Neural cell (in vitro differentiated cells): ENCODE measurements at regions not wholly inside any gene's neighbourhood (a gene's known extent, or its start where the extent isn't known, plus 50 kb on each side); places are given as distances from the start of the nearest gene placed in this dataset.

Source experiments
- H2AFZ ChIP-seq: fragments of 200-600, 300-800 bp; sonication (generic), shearing (Covaris generic); 2 replicates; pipeline ENCODE4 v1.6.0; 2014; ENCODE audit warnings: low read depth, mild to moderate bottlenecking, antibody characterized with exemption, low read length, moderate library complexity
- H3F3A ChIP-seq: fragments of 200-600 bp; shearing (Covaris generic); 2 replicates; pipeline ENCODE4 v1.6.1; 2016; ENCODE audit warnings: mild to moderate bottlenecking, moderate library complexity, mixed read lengths, antibody characterized with exemption, low read length; ENCODE audit not compliant: insufficient read depth, poor library complexity, severe bottlenecking
- H3K27ac ChIP-seq: fragments of 200-600, 300-800 bp; sonication (generic), shearing (Covaris generic); 2 replicates; pipeline ENCODE4 v1.5.1; 2014; ENCODE audit warnings: mild to moderate bottlenecking, low read length, moderate library complexity
- H3K27me3 ChIP-seq: fragments of 300-800, 200-600 bp; sonication (generic), shearing (Covaris generic); 2 replicates; pipeline ENCODE4 v1.6.0; 2014; ENCODE audit warnings: mild to moderate bottlenecking, low read depth, low read length, moderate library complexity; ENCODE audit not compliant: insufficient read depth
- H3K36me3 ChIP-seq: fragments of 300-800, 200-600 bp; sonication (generic), shearing (Covaris generic); 2 replicates; pipeline ENCODE4 v1.5.1; 2014; ENCODE audit warnings: mild to moderate bottlenecking, antibody characterized with exemption, low read length, moderate library complexity; ENCODE audit not compliant: insufficient read depth
- H3K4me2 ChIP-seq: fragments of 300-800, 200-600 bp; sonication (generic), shearing (Covaris generic); 2 replicates; pipeline ENCODE4 v1.6.0; 2014; ENCODE audit warnings: mild to moderate bottlenecking, low read length
- H3K4me3 ChIP-seq: fragments of 300-800, 200-600 bp; sonication (generic), shearing (Covaris generic); 2 replicates; pipeline ENCODE4 v1.5.1; 2014; ENCODE audit warnings: mild to moderate bottlenecking, low read length, moderate library complexity
- H3K79me2 ChIP-seq: fragments of 200-600 bp; shearing (Covaris generic); replicated peaks from 2 replicates; pipeline ENCODE4 v1.6.0; 2014; ENCODE audit warnings: mild to moderate bottlenecking, low read length, moderate library complexity; ENCODE audit not compliant: insufficient read depth
- H3K9ac ChIP-seq: fragments of 300-800, 200-600 bp; sonication (generic), shearing (Covaris generic); 2 replicates; pipeline ENCODE4 v1.6.1; 2016; ENCODE audit warnings: mild to moderate bottlenecking, low read length, mixed read lengths
- H3K9me2 ChIP-seq: fragments of 200-600 bp; shearing (Covaris generic); 2 replicates; pipeline ENCODE4 v1.6.1; 2016; ENCODE audit warnings: mild to moderate bottlenecking, low read length, mixed read lengths; ENCODE audit not compliant: insufficient read depth
- H3K9me3 ChIP-seq: fragments of 200-600, 300-800 bp; sonication (generic), shearing (Covaris generic); 2 replicates; pipeline ENCODE4 v1.6.1; 2016; ENCODE audit warnings: mild to moderate bottlenecking, mixed run types, low read length, moderate library complexity, mixed read lengths
- H4K20me1 ChIP-seq: fragments of 200-600 bp; shearing (Covaris generic); 2 replicates; pipeline ENCODE4 v1.6.1; 2016; ENCODE audit warnings: mild to moderate bottlenecking, mixed run types; ENCODE audit not compliant: insufficient read depth
- EP300 ChIP-seq: fragments of 450-650 bp; conservative IDR thresholded peaks from 2 replicates; pipeline ENCODE4 v1.6.1; 2014; ENCODE audit warnings: antibody characterized with exemption, mild to moderate bottlenecking, moderate library complexity; ENCODE audit not compliant: poor library complexity, severe bottlenecking
- EZH2 ChIP-seq: fragments of 200-600, 300-800 bp; shearing (Covaris generic), sonication (generic); IDR thresholded peaks from 2 replicates; pipeline ENCODE4 v1.6.1; 2014; ENCODE audit warnings: antibody characterized with exemption, low read length, borderline replicate concordance, mild to moderate bottlenecking; ENCODE audit not compliant: insufficient read depth, poor library complexity, severe bottlenecking
- MXI1 ChIP-seq: fragments of 450-650 bp; conservative IDR thresholded peaks from 2 replicates; pipeline ENCODE4 v1.6.1; 2014; ENCODE audit warnings: antibody characterized with exemption, mild to moderate bottlenecking; ENCODE audit not compliant: poor library complexity, severe bottlenecking
- POLR2AphosphoS5 ChIP-seq: IDR thresholded peaks from 2 replicates; pipeline ENCODE4 v1.6.1; 2012
- RAD21 ChIP-seq: fragments of 450-650 bp; conservative IDR thresholded peaks from 2 replicates; pipeline ENCODE4 v1.6.1; 2014; ENCODE audit warnings: antibody characterized with exemption, mild to moderate bottlenecking, moderate library complexity
- SMC3 ChIP-seq: fragments of 450-650 bp; conservative IDR thresholded peaks from 2 replicates; pipeline ENCODE4 v1.6.1; 2014; ENCODE audit warnings: antibody characterized with exemption, mild to moderate bottlenecking, moderate library complexity; ENCODE audit not compliant: poor library complexity
- TAF1 ChIP-seq: IDR thresholded peaks from 2 replicates; pipeline ENCODE4 v1.6.1; 2012; ENCODE audit warnings: low read depth
- TF ChIP-seq, protein P1 (sequence below): IDR thresholded peaks from 2 replicates; pipeline ENCODE4 v1.6.1; 2012; ENCODE audit warnings: borderline replicate concordance
- TF ChIP-seq, protein P2 (sequence below): fragments of 450-650 bp; IDR thresholded peaks from 2 replicates; pipeline ENCODE4 v1.5.1; 2014; ENCODE audit warnings: antibody characterized with exemption, mild to moderate bottlenecking, moderate library complexity; ENCODE audit not compliant: poor library complexity, severe bottlenecking

DNA sequence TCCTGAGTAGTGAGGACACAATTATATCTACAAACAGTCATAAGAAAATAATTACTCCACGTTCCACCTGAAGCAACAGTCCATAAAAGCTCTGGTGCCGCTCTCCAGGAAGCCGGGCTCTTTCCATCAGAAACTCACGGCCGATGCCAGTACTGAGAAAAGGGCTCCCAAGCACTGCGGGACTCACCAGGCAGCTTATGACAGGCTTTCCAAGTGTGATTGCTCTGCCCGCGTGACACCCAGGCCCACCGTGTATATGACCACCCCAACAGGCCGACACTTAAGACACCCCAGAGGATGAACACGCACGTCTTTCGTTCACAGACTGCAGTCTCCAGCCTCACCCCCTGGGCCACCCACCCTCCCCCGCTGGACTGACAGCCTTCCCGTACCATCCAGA lies 199.0 kb downstream of the UQCRFS1 start:
- Histone ChIP-seq H3K9me3 (no peaks in the 10 kb centered on the region), H3K9me2 (no peaks in the 10 kb centered on the region), H3K9ac (no peak overlapping the region), H3K4me3 (no peak overlapping the region), H3K4me2 (no peak overlapping the region), H4K20me1 (no peaks in the 10 kb centered on the region), H3K27me3 (no peaks in the 10 kb centered on the region), H3K79me2 (no peaks in the 10 kb centered on the region), H2AFZ (no peak overlapping the region), H3K36me3 (no peaks in the 10 kb centered on the region), H3F3A (no peaks in the 10 kb centered on the region), H3K27ac (no peak overlapping the region)
- TF ChIP-seq, protein P1, sequence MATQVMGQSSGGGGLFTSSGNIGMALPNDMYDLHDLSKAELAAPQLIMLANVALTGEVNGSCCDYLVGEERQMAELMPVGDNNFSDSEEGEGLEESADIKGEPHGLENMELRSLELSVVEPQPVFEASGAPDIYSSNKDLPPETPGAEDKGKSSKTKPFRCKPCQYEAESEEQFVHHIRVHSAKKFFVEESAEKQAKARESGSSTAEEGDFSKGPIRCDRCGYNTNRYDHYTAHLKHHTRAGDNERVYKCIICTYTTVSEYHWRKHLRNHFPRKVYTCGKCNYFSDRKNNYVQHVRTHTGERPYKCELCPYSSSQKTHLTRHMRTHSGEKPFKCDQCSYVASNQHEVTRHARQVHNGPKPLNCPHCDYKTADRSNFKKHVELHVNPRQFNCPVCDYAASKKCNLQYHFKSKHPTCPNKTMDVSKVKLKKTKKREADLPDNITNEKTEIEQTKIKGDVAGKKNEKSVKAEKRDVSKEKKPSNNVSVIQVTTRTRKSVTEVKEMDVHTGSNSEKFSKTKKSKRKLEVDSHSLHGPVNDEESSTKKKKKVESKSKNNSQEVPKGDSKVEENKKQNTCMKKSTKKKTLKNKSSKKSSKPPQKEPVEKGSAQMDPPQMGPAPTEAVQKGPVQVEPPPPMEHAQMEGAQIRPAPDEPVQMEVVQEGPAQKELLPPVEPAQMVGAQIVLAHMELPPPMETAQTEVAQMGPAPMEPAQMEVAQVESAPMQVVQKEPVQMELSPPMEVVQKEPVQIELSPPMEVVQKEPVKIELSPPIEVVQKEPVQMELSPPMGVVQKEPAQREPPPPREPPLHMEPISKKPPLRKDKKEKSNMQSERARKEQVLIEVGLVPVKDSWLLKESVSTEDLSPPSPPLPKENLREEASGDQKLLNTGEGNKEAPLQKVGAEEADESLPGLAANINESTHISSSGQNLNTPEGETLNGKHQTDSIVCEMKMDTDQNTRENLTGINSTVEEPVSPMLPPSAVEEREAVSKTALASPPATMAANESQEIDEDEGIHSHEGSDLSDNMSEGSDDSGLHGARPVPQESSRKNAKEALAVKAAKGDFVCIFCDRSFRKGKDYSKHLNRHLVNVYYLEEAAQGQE, result no peak
- TF ChIP-seq SMC3, result no peak
- no peak for TF ChIP-seq MXI1
- no peak for TF ChIP-seq POLR2AphosphoS5
- no peak for TF ChIP-seq EZH2
- no peak for TF ChIP-seq RAD21
- no peak for TF ChIP-seq EP300
- TF ChIP-seq, protein P2, sequence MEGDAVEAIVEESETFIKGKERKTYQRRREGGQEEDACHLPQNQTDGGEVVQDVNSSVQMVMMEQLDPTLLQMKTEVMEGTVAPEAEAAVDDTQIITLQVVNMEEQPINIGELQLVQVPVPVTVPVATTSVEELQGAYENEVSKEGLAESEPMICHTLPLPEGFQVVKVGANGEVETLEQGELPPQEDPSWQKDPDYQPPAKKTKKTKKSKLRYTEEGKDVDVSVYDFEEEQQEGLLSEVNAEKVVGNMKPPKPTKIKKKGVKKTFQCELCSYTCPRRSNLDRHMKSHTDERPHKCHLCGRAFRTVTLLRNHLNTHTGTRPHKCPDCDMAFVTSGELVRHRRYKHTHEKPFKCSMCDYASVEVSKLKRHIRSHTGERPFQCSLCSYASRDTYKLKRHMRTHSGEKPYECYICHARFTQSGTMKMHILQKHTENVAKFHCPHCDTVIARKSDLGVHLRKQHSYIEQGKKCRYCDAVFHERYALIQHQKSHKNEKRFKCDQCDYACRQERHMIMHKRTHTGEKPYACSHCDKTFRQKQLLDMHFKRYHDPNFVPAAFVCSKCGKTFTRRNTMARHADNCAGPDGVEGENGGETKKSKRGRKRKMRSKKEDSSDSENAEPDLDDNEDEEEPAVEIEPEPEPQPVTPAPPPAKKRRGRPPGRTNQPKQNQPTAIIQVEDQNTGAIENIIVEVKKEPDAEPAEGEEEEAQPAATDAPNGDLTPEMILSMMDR, result no peak
- no peak for TF ChIP-seq TAF1

DNA sequence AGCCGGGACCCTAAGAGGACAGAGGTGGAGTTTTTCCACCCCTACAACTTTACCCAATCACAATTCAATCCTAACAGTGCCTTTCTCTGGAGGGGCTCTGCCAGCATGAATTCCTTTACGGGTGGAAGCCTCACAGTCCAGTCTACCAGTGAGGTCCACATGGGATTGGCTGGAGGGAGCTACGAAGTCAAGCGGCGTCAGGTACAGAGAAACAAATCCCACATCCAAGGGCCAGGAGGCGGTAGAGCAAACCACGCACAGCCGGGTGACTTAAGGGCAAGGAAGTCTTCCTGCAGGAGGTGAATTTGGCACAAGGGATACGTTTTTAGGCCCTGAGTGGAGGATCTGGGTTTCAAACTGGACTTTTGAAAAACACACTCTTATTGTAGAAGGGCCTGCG lies 199.6 kb downstream of the UQCRFS1 start:
- H3K9ac ChIP-seq, result no peak overlapping the region
- H3F3A ChIP-seq, result no peaks in the 10 kb centered on the region
- no peak overlapping the region for H3K4me2 ChIP-seq
- no peak overlapping the region for H3K4me3 ChIP-seq
- TF ChIP-seq MXI1 (no peak), RAD21 (no peak), SMC3 (no peak), TAF1 (no peak), EZH2 (no peak), POLR2AphosphoS5 (no peak), EP300 (no peak)
- TF ChIP-seq, protein P2, result no peak
- TF ChIP-seq, protein P1, result no peak
- H3K9me3 ChIP-seq, result no peaks in the 10 kb centered on the region
- H3K36me3 ChIP-seq, result no peaks in the 10 kb centered on the region
- H3K79me2 ChIP-seq, result no peaks in the 10 kb centered on the region
- no peaks in the 10 kb centered on the region for H3K9me2 ChIP-seq
- no peak overlapping the region for H2AFZ ChIP-seq
- H4K20me1 ChIP-seq, result no peaks in the 10 kb centered on the region
- no peaks in the 10 kb centered on the region for H3K27me3 ChIP-seq
- no peak overlapping the region for H3K27ac ChIP-seq
